HG02970 (cell line): ENCODE measurements at regions not wholly inside any gene's neighbourhood (a gene's known extent, or its start where the extent isn't known, plus 50 kb on each side); places are given as distances from the start of the nearest gene placed in this dataset.
"Not testable (repeated sequence)": the region's sequence is repeated elsewhere in the genome, so short reads cannot be mapped to it uniquely, and the experiment has no call there.

ENCODE experiments used
- ATAC-seq: cut with Tn5 transposase; IDR thresholded peaks from one replicate; pipeline ENCODE4 v1.9.1; 2021; ENCODE audit warnings: mild to moderate bottlenecking, moderate library complexity, moderate number of reproducible peaks; ENCODE audit not compliant: unreplicated experiment, low FRiP score

GRCh38 chr3:72093992-72094334 is 309.0 kb upstream of the PROK2 start:
- ATAC-seq, result no peak

DNA sequence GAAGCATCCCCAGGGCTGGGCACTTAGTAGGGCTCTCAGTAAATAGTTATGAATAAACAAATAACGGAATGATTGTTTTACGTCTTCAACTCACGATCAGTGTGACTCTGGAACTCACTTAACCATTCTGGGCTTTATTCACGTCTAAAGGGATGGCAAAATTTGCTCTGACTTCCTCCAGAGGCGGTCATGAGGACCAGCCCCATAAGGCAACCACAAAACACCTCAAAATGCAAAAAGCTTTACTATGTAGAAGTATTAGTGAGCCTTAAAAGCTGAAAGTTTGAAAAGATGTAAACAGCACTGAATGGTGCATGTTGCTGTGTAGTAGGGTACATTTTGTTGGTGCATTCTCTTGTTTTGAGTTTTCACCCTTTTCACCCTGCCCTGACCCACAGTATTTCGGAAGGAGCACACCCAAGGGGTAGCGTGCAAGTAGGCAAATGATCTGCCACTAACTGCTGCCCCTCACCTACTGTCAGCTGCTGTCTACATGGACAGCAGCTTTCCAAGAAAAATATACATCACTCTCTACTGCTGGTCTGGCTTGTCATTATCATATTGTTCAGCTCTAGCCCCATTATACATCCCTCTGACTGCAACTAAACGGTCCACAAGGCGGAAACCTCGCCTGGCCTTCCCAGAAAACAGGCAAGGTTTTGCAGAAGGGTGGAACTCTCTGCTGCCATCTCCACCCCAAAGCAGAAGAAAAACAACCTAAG is 308.5 kb upstream of the PROK2 start:
- ATAC-seq, result no peak

DNA sequence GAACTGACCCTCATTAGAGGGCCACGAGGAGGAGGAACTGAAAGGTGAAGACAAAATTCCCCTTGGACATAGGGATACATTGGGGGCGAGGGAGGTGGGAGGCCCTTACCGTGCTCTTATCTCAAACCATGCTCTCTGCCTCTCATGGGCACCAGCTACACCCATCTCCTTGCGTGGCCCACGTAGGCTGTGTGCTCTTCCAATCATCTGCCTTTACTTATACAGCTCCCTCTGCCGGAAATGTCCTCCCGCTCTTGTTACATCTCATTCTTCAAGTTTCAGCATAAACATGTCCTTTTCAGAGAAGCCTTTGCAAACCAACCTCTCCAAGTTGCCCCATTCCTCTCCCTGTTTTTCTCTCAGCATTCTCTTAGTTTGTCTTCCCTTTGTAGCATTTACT is 307.8 kb upstream of the PROK2 start:
- ATAC-seq, result no peak

DNA sequence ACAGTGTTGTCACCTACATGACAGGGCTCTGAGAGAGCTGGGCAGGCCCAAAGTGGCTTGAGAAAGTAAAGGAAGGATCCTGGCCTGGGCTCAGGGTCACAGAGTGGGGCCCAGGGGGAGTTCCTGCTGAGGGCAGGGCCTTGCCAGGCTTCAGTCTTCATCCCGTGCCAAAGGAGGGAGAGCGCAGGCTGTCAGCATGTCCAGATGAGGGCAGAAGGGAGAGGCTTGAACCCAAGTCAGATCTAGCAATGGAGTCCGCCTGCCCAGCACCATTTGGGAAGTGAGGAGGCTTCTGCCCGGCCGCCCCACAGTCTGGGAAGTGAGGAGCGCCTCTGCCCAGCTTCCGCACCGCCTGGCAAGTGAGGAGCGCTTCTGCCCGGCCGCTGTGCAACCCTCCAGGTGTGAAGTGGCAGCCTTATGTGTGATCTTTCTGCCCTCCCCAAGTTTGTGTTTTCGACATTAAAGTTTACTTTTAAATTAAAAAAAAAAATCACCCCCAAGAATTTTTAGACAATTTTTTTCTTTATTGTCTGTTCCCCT is 303.6 kb upstream of the PROK2 start:
- no peak for ATAC-seq

DNA sequence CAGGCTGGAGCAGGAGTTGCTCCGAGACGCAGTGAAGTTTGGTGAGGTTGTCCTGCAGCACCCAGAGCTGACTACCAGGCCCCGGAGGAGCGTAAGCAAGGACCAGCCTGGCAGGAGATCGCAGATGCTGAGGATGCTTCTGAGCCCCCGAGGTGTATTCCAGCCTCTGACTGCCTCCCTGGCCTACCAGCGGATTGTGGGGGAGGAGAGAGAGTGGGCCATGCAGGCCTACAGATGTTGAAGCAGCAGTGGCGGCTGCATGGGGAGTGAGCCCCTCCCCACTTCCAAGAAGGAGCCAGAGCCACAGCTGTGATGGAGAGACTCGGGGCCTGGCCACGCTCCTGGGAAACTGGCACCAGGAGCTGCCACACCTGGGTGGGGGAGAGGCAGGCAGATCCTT is 302.5 kb upstream of the PROK2 start:
- no peak for ATAC-seq

DNA sequence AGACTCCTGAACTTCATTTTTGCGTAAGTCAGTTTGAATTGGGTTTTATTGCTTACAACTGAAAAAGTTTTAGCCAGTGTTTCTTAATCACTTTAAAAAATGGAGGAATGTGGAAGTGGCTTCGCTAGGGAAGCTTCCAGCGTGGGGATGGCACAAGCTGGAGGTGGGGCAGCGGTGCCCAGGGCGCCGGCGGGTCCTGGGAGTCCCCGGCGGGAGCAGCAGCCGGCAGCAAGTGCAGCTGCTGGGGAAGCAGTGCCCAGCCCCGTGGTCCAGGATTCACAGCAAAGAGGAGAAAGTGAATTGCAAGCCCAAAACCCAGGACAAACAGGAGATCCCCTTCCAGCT is 301.8 kb upstream of the PROK2 start:
- ATAC-seq, result no peak

DNA sequence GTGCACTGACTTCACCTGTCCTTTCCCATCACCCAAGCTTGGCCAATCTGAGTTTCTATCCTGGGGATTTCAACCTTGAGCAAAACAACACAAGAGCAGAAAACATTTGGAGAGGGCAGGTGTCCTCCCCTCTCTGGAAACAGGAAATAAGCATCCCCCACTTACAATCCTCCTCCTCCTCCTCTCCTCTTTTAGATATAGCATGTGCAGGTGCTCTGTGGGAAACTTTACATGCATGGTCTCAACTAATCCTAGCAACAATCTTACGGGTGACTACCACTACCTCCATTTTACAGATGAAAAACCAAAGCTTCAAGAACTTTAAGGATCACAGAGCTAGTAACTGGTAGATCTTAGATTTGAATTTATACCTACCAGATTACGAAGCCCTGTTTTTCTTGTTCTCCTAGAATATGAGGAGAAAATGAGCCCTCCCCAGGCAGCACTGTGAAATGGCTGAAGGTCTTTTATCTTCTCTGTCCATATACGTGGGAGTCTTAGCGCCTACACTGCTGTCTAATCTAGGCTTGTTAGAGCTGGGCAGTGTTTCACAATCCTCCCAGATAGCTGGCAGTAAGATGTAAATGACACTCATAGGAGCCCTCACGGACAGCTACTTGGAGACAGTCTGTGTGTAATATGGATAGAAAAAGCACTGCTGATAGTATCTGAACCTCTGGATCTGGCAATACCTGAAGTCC is 301.2 kb upstream of the PROK2 start:
- no peak for ATAC-seq

DNA sequence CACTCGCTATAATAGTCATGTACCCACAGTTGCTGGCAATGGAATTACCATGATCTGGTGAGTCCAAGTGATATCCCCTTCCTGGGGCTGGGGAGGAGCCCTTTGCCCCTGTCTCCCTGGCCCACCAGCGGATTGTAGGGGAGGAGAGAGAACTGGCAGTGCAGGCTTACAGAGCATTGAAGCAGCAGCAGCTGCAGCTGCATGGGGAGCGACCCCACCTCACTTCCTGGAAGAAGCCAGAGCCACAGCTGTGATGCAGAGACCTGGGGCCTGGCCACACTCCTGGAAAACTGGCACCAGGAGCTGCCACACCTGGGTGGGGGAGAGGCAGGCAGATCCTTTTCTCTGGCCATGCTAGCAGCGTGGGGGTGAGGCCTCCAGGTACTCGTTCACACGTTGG is 300.1 kb upstream of the PROK2 start:
- ATAC-seq, result no peak

- ATAC-seq, result no peak
These were observed 298.0 kb upstream of the PROK2 start for GRCh38 chr3:72082776-72083462.

DNA sequence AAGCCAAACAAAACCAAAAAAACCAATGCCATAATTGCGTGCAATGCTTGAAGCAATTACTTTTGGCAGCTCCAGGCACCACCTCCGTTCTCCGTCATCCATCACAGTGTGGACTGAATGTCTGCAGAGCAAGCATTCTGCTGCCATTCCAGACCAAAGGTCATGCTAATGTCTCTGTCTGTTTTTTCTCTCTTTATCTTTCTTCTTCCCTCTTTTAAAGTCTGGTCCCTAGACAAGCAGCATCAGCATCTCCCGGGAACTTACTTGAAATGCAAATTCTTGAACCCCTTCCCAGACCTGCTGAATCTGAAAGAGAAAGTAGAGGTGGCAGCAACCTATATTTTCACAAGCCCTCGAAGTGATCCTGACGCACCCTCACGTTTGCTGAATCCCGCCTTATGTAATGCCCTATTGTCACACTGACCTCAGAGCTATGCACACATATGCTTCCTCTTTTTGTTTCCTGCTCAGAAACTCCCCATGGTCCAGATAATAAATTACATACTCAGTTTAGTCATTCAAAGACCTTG is 297.3 kb upstream of the PROK2 start:
- ATAC-seq, result no peak

- no peak for ATAC-seq
These were observed 296.7 kb upstream of the PROK2 start for GRCh38 chr3:72081471-72082185.

DNA sequence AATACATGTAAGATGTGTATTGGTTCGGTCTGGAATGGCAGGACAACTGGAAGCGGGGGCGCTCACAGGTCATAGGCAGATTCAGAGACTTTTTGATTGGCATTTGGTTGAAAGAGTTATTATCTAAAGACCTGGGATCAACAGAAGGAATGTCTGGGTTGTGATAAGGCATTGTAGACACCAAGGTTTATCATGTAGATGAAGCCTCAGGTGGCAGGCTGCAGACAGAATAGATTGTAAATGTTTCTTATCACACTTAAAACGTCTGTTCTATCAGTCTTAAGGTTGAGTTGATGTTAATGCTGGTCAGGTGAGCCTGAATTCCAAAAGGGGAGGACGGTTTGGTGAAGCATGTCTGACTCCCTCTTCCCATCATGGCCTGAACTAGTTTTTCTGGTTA is 295.9 kb upstream of the PROK2 start:
- no peak for ATAC-seq

- ATAC-seq, result no peak
These were observed 295.1 kb upstream of the PROK2 start for GRCh38 chr3:72080095-72080494.

- ATAC-seq, result no peak
These were observed 294.5 kb upstream of the PROK2 start for GRCh38 chr3:72079369-72079872.

DNA sequence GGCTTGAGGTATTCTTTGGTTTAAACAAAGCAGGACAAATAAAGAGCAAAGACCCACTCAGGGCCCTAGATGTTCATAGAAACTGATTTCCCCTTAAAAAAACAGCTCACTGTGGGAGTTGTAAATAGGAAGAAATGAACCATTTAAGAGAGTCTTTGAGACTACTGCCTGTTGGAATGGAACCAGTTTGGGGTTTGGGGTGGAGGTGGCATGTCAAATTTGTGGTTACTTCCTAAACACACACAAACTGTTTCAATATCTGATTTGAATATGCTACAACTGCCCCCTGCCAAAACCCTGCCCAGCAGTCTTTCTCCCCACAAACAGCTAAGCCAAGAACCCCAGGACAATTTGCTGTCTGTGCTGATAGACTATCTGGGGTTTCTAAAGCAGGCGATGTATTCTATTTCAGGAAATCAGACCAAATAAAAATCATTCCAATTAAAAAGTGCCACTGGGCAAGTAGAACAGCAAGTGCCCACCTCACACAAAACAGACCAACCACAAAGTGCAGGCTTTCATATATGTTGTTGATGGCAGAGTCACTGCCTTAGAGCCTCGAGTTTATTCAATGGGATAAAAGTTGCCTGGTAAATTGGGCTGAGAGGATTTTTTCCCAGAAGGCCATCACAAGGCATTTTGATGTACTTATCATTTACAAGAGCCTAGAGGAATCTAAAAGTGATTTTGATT is 293.9 kb upstream of the PROK2 start:
- no peak for ATAC-seq

GRCh38 chr3:72077473-72078259 is 292.7 kb upstream of the PROK2 start:
- ATAC-seq, result no peak

GRCh38 chr3:72075848-72076247 is 290.9 kb upstream of the PROK2 start:
- ATAC-seq, result not testable (repeated sequence)

- ATAC-seq, result no peak
These were observed 286.7 kb upstream of the PROK2 start for GRCh38 chr3:72071624-72072023.

DNA sequence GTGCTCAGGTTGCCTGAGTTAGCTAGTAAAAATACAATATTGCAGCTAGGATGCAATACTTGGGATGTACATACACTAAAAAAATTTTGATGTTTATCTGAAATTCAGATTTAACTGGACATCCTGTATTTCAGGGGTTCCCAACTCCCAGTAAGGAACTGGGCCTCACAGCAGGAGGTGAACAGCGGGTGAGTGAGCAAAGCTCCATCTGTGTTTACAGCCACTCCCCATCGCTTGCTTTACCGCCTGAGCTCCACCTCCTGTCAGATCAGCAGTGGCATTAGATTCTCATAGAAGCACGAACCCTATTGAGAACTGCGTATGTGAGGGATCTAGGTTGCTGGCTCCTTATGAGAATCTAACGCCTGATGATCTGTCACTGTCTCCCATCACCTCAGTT is 285.1 kb upstream of the PROK2 start:
- ATAC-seq, result no peak
